H9 (cell line): ENCODE measurements at regions not wholly inside any gene's neighbourhood (a gene's known extent, or its start where the extent isn't known, plus 50 kb on each side); places are given as distances from the start of the nearest gene placed in this dataset.

Experiments used
- DNase-seq: peaks from one replicate; pipeline ENCODE4 v3.0.0-alpha.2; 2017
- H2AFZ ChIP-seq: one replicate; pipeline ENCODE4 v1.6.1; 2013; ENCODE audit warnings: mild to moderate bottlenecking, low read length, control low read depth, moderate library complexity
- H2AK5ac ChIP-seq: 2 replicates; pipeline ENCODE4 v1.6.1; 2013; ENCODE audit warnings: low read length, control low read depth, mixed read lengths; ENCODE audit not compliant: insufficient read length
- H2BK120ac ChIP-seq: one replicate; pipeline ENCODE4 v1.6.1; 2013; ENCODE audit warnings: low read depth, mild to moderate bottlenecking, low read length, control low read depth, inconsistent platforms; ENCODE audit not compliant: poor library complexity, severe bottlenecking
- H2BK12ac ChIP-seq: 2 replicates; pipeline ENCODE4 v1.6.1; 2013; ENCODE audit warnings: low read length, control low read depth, mixed read lengths, low read depth; ENCODE audit not compliant: insufficient read length
- H2BK15ac ChIP-seq: 2 replicates; pipeline ENCODE4 v1.6.1; 2013; ENCODE audit warnings: low read depth, low read length, control low read depth
- H2BK20ac ChIP-seq: one replicate; pipeline ENCODE4 v1.6.1; 2013; ENCODE audit warnings: low read depth, mild to moderate bottlenecking, low read length, control low read depth, inconsistent platforms; ENCODE audit not compliant: poor library complexity, severe bottlenecking
- H2BK5ac ChIP-seq: 2 replicates; pipeline ENCODE4 v1.6.1; 2013; ENCODE audit warnings: low read length, control low read depth, mixed read lengths; ENCODE audit not compliant: insufficient read length
- H3K14ac ChIP-seq: 2 replicates; pipeline ENCODE4 v1.6.1; 2013; ENCODE audit warnings: low read length, control low read depth; ENCODE audit not compliant: insufficient read depth
- H3K18ac ChIP-seq: 2 replicates; pipeline ENCODE4 v1.6.1; 2013; ENCODE audit warnings: low read depth, mild to moderate bottlenecking, mixed read lengths, low read length, control low read depth; ENCODE audit not compliant: insufficient read length
- H3K23ac ChIP-seq: 2 replicates; pipeline ENCODE4 v1.6.1; 2013; ENCODE audit warnings: low read length, control low read depth, mixed read lengths, low read depth; ENCODE audit not compliant: insufficient read length
- H3K23me2 ChIP-seq: 2 replicates; pipeline ENCODE4 v1.6.1; 2013; ENCODE audit warnings: low read depth, mild to moderate bottlenecking, mixed read lengths, low read length, control low read depth; ENCODE audit not compliant: insufficient read length, poor library complexity, severe bottlenecking
- H3K27ac ChIP-seq: 2 replicates; pipeline ENCODE4 v1.5.1; 2013; ENCODE audit warnings: low read length, control low read depth, mixed read lengths, low read depth; ENCODE audit not compliant: insufficient read length
- H3K27me3 ChIP-seq: 2 replicates; pipeline ENCODE4 v1.6.1; 2013; ENCODE audit warnings: low read length, control low read depth, inconsistent platforms; ENCODE audit not compliant: insufficient read depth
- H3K4ac ChIP-seq: 2 replicates; pipeline ENCODE4 v1.6.1; 2013; ENCODE audit warnings: low read depth, mild to moderate bottlenecking, control low read depth, inconsistent platforms, low read length, moderate library complexity
- H3K4me1 ChIP-seq: 2 replicates; pipeline ENCODE4 v1.6.1; 2013; ENCODE audit warnings: low read length, control low read depth, inconsistent platforms; ENCODE audit not compliant: insufficient read depth
- H3K4me2 ChIP-seq: 2 replicates; pipeline ENCODE4 v1.6.1; 2013; ENCODE audit warnings: low read length, control low read depth, mixed read lengths; ENCODE audit not compliant: insufficient read length, insufficient read depth
- H3K56ac ChIP-seq: 2 replicates; pipeline ENCODE4 v1.6.1; 2013; ENCODE audit warnings: low read depth, mild to moderate bottlenecking, mixed read lengths, low read length, control low read depth; ENCODE audit not compliant: insufficient read length
- H3K79me1 ChIP-seq: 2 replicates; pipeline ENCODE4 v1.6.1; 2013; ENCODE audit warnings: low read depth, mild to moderate bottlenecking, moderate library complexity, low read length, control low read depth, inconsistent platforms; ENCODE audit not compliant: insufficient read depth, poor library complexity, severe bottlenecking
- H3K79me2 ChIP-seq: 2 replicates; pipeline ENCODE4 v1.6.1; 2013; ENCODE audit warnings: low read length, control low read depth, inconsistent platforms; ENCODE audit not compliant: insufficient read depth
- H3K9ac ChIP-seq: 2 replicates; pipeline ENCODE4 v1.6.1; 2013; ENCODE audit warnings: low read length, control low read depth, mixed read lengths; ENCODE audit not compliant: insufficient read length; ENCODE audit errors: extremely low read depth
- H3K9me3 ChIP-seq: one replicate; pipeline ENCODE4 v1.6.1; 2013; ENCODE audit warnings: low read depth, low read length, inconsistent platforms; ENCODE audit not compliant: control insufficient read depth
- H3T11ph ChIP-seq: one replicate; pipeline ENCODE4 v1.6.1; 2013; ENCODE audit warnings: mild to moderate bottlenecking, low read length, control low read depth, inconsistent platforms
- H4K20me1 ChIP-seq: one replicate; pipeline ENCODE4 v1.6.1; 2013; ENCODE audit not compliant: control insufficient read depth, insufficient read length, insufficient read depth
- H4K5ac ChIP-seq: 2 replicates; pipeline ENCODE4 v1.6.1; 2013; ENCODE audit warnings: low read depth, mild to moderate bottlenecking, mixed read lengths, low read length, control low read depth; ENCODE audit not compliant: insufficient read length
- H4K8ac ChIP-seq: replicated peaks from 2 replicates; pipeline ENCODE4 v1.6.1; 2013; ENCODE audit warnings: low read length, control low read depth, mixed read lengths, low read depth; ENCODE audit not compliant: insufficient read length
- H4K91ac ChIP-seq: 2 replicates; pipeline ENCODE4 v1.6.1; 2013; ENCODE audit warnings: low read depth, mild to moderate bottlenecking, moderate library complexity, mixed read lengths, low read length, control low read depth; ENCODE audit not compliant: insufficient read length
- H3K27ac Mint-ChIP-seq, 3 experiments: 2 replicates in 2 of 3; 3 replicates in 1 of 3; pipeline ENCODE4 v1.8.0; 2020 to 2021; ENCODE audit warnings: mixed read lengths in 3 of 3, mild to moderate bottlenecking in 1 of 3, moderate library complexity in 1 of 3
- H3K27me3 Mint-ChIP-seq: 2 replicates; pipeline ENCODE4 v1.8.0; 2021; ENCODE audit warnings: low read depth, mild to moderate bottlenecking, moderate library complexity, mixed read lengths
- H3K36me3 Mint-ChIP-seq, 3 experiments: 2 replicates in 2 of 3; 3 replicates in 1 of 3; pipeline ENCODE4 v1.8.0; 2020 to 2021; ENCODE audit warnings: low read depth in 3 of 3, mixed read lengths in 3 of 3; ENCODE audit not compliant: insufficient read depth in 1 of 3
- H3K4me1 Mint-ChIP-seq, 2 experiments: 2 replicates each; pipeline ENCODE4 v1.8.0; 2020; ENCODE audit warnings: mixed read lengths in 2 of 2
- H3K4me3 Mint-ChIP-seq, 2 experiments: 2 replicates in 1 of 2; 3 replicates in 1 of 2; pipeline ENCODE4 v1.8.0; 2020 to 2021; ENCODE audit warnings: mild to moderate bottlenecking in 2 of 2, mixed read lengths in 2 of 2, moderate library complexity in 1 of 2
- H3K9me3 Mint-ChIP-seq, 2 experiments: 2 replicates in 1 of 2; 3 replicates in 1 of 2; pipeline ENCODE4 v1.8.0; 2020; ENCODE audit warnings: mild to moderate bottlenecking in 2 of 2, mixed read lengths in 2 of 2, moderate library complexity in 1 of 2
- CTCF ChIP-seq: fragments of 200-600 bp; sonication (generic); conservative IDR thresholded peaks from 3 replicates; pipeline ENCODE4 v1.8.0; 2021; ENCODE audit warnings: antibody characterized with exemption, mild to moderate bottlenecking
- WGBS: extraction: QIAGEN DNeasy Blood & Tissue Kit; methylation state at CpG from one replicate; pipeline ENCODE4 v1.1.7; 2013; ENCODE audit warnings: missing lambda C conversion rate, low lambda C conversion rate, mixed read lengths; ENCODE audit not compliant: insufficient read length; ENCODE audit errors: extremely low coverage; 5-methylcytosine and 5-hydroxymethylcytosine counted together

- Histone ChIP-seq H2BK120ac (no peak overlapping the region), H4K5ac (no peak overlapping the region), H3T11ph (no peak overlapping the region), H3K14ac (no peak overlapping the region), H3K4me2 (no peak overlapping the region), H3K56ac (no peak overlapping the region), H3K18ac (no peak overlapping the region), H2BK5ac (no peak overlapping the region), H3K9ac (no peak overlapping the region), H2BK20ac (no peak overlapping the region), H2BK15ac (no peak overlapping the region), H3K4ac (no peak overlapping the region), H2AFZ (no peak overlapping the region), H3K27me3 (no peaks in the 10 kb centered on the region), H3K9me3 (no peaks in the 10 kb centered on the region), H3K23ac (no peak overlapping the region), H3K4me1 (no peaks in the 10 kb centered on the region), H2BK12ac (no peak overlapping the region), H3K27ac (no peak overlapping the region), H2AK5ac (no peak overlapping the region), H4K8ac (no peak overlapping the region), H3K23me2 (no peaks in the 10 kb centered on the region), H4K91ac (no peak overlapping the region), H3K79me1 (no peaks in the 10 kb centered on the region), H4K20me1 (no peaks in the 10 kb centered on the region), H3K79me2 (no peaks in the 10 kb centered on the region)
- no peak overlapping the region for H3K27ac Mint-ChIP-seq
- peaks cover 0 to 2% of the 10 kb centered on the region in 2 experiments; a peak in 1 of 4 replicates for H3K4me1 Mint-ChIP-seq
- H3K36me3 Mint-ChIP-seq = no peaks in the 10 kb centered on the region
- TF ChIP-seq CTCF = no peak
- H3K9me3 Mint-ChIP-seq = 0 out of 5 replicates have a peak, but pooled peaks cover 0 to 5% of the 10 kb centered on the region in 2 experiments
- no peak for DNase-seq
- no peaks in the 10 kb centered on the region for H3K27me3 Mint-ChIP-seq
- no peak overlapping the region for H3K4me3 Mint-ChIP-seq
- WGBS = no CpG with 5 or more reads among the region's 1 CpG
Measured at GRCh38 chr1:88149686-88150085, 534.4 kb upstream of the PKN2 start.
